Esophagus mucosa (tissue), 1 donor: ENCODE measurements at regions not wholly inside any gene's neighbourhood (a gene's known extent, or its start where the extent isn't known, plus 50 kb on each side); places are given as distances from the start of the nearest gene placed in this dataset.
"Not testable (repeated sequence)": the region's sequence is repeated elsewhere in the genome, so short reads cannot be mapped to it uniquely, and the experiment has no call there.

Source experiments
- ATAC-seq: fragments of 200-7000 bp; cut with Tn5 transposase; one replicate; pipeline ENCODE4 v1.9.1; 2020
- donor health status: DM: yes; HTN: yes; CAD: no.

DNA sequence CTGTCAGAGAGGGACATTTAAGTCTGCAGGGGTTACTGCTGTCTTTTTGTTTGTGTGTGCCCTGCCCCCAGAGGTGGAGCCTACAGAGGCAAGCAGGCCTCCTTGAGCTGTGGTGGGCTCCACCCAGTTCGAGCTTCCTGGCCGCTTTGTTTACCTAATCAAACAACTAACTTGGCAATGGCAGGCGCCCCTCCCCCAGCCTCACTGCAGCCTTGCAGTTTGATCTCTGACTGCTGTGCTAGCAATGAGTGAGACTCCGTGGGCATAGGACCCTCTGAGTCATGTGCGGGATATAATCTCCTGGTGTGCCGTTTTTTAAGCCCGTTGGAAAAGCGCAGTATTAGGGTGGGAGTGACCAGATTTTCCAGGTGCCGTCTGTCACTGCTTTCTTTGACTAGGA is 216.8 kb upstream of the CDKN2B start:
- ATAC-seq, result not testable (repeated sequence)

DNA sequence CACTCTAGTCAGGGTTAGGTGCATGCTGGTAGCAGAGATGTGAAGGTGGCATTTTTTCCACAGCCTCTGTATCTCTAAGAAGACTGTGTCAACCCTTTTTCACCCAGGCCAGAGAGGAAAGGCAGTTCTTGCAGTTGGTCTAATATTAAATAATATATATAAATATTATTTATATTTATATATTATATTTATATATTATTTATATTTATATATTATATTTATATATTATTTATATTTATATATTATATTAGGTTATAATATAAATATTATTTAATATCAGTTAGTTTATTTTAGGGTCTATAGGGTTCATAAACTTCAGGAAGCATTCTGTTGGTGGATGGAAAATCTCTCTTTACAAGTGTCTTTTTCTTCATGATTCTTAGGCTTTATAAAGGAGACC is 218.6 kb upstream of the DMRTA1 start:
- ATAC-seq, result no peak

DNA sequence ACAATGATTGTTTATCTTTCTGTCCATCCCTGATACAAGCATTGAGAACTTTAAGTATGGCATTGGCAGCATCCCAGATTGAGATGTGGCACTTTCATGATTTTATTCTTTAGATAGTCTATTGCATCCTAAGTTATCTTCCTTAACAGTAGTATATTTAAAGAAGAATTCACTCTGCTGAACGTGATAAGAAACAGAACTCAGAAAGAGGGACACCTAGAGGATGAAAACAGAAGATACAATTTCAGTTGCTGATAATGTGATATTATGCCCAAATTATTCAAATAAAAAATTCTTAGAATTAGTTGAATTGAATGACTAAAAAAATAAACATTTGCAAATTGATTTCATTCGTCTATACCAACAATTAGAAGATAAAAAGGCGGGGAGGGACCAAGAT is 218.1 kb upstream of the DMRTA1 start:
- ATAC-seq, result no peak

DNA sequence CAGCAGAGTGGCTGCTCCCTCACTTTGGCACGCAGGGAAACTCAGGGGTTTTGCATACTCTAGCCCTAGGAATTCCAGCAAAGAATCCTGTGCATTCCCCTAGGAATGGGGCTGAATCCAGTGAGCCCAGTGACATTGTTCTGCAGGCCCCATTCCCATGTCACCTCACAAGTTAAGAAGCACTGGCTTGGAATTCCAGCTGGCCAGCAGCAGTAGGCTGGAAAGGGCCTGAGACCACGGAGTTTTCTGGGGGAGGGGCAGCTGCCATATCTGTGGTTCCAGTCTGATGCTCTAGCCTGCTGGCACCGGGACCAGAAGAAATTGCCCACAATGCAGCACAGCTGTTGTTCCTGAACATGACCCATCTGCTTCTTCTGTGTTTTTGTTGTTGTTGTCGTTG is 217.6 kb upstream of the DMRTA1 start:
- no peak for ATAC-seq

DNA sequence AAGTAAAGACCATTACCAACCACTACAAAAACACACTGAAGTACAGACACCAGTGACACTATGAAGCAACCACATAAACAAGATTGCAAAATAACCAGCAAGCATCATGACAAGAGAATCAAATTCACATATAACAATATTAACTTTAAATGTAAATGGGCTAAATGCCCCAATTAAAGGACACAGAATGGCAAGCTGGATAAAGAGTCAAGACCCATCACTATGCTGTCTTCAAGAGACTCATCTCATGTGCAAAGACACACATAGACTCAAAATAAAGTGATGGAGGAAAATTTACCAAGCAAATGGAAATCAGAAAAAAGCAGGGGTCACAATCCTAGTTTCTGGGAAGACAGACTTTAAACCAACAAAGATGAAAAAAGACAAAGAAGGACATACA is 215.3 kb upstream of the DMRTA1 start:
- ATAC-seq, result not testable (repeated sequence)

DNA sequence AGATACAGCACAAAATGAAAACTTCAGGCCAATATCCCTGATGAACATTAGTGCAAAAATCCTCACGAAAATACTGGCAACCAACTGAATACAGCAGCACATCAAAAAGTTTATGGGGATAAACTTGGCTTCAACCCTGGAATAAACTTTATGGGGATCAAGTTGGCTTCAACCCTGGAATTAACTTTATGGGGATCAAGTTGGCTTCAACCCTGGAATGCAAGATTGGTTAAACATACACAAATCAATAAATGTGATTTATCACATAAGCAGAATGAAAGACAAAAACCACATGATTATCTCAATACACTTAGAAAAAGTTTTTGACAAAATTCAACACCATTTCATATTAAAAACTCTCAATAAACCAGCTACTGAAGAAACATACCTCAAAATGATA is 213.7 kb upstream of the DMRTA1 start:
- no peak for ATAC-seq

DNA sequence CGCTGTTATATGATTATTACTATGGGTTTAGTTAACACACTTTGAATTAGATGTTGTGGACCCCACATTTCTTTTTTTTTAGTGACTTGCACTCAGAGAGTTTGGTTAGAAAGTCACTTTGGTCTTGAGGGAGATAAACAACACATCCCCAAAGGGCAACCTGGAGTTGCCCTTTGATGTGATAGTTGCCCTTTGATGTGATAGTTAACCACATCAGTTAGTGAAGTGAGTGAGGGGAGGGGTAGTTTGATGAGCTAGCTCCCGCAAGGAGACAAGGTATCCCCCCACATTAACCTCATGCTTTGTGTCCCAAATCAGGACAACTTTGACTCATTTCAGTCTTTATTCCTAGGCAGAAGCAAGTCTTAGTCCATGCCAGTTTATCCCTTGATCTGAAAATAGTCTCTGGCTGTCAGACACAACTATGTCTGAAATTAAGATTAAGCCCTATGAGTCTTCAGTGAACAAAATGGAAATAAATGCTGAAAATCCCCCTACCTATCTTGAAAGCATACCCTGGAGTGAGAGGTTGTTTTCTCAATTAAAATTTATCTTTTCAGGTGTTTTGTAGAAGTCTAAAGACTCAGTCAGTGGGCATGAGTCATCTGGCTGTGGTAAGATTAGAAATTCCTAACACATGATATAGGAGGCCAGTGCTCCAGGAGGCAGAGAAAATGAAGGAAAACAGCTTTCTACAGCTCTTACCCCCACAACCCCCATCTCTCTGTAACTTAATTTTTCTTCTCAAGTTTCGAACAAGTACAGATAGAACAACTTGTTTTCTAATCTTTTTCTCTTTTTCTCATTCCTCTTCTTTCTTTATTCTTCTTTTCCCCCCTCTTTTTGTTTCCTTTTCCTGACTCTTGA is 208.9 kb upstream of the DMRTA1 start:
- no peak for ATAC-seq

DNA sequence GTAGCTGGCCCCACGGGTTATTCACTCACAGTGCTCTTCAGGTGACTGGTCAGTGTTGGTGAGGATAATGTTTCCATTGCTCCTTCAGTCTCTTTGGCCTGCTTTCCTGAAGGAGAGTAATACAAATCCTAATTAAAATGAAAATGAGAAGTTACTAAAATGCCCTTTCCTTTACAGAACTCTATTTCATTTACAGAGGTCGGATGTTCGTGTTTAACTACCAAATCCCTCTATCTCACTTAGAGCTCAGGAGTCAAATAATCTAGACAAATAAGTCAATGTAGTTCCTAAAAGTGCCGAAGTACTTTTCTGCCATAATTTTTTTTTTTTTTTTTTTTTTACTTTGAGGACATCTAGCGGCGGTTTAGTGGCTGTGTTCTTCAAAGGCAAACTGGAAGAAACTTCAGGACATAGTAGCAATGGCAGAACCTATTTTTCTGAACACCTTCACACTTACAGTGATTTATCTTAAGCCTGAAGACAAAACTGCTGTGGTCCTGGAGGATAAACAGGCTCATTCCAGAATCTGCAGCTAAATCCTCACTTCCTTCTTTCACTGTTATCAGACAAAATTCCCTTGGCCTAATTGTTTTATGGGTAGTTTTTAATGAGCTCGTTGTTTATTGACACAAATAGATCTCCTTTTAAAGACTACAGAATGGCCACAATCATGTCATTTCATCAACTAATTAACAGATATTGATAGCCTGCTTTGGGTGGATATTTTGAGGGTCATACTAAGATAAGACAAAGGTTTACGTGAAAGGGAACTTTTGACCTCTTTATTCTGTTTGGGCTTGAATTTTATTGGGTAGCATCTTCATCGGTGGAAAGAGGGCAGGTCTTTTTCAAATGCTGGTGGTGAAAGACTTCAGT is 207.6 kb upstream of the DMRTA1 start:
- peak; percentile 35 for ATAC-seq

DNA sequence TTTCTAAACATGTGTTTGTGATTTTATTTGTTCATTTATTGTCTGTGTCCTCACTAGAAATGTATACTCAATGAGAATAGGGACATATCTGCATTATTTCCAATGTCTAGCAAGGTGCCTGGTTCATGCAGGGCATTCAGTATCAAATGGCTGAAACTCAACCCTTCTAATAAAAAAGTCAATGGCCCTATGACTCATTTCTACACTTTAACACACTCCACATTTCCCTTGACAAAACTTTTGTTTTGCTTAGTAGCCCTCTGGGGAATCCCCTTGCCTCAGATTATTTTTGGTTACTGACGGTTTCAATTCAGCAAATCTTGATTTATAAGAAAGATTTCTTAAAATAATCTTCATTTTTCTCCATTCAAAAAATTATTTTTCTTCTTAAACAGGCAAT is 206.0 kb upstream of the DMRTA1 start:
- ATAC-seq, result peak; percentile 53

DNA sequence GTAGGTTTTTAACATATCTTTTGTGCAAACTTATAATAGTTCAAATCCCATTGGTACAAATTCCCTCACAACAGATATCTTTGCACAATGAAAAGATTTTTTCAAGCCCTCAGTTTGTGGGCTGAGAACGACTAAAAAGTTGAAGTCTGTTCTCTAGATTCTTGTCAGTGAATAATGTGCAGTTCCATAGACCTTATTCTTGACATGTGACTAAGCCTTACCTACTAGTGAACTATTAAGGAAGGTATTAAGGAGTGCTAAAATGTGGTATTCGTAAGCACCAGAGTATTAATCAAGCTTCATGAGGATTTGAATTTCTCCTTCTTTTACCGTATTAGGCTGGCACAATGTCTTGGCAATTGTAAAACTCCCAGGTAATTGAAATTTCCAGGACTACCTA is 205.6 kb upstream of the DMRTA1 start:
- peak; percentile 86 for ATAC-seq

DNA sequence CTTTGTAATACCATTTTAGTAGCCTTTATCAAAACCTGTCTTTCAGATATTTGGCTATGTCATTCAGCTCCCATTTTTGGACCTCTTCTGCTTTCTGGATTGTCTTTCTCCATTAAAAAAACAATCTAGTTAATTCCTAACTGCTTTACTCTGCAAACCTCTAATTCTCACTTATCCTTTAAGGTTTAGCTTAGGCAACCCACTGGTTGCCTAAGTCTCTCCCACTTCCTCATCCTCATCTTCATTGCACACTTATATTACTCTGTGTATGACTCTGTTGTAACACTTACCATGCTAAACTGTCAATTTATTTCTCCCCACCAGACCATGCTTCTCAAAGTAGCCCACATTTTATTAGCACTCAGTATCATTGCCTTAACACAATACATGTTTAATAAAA is 205.0 kb upstream of the DMRTA1 start:
- no peak for ATAC-seq

DNA sequence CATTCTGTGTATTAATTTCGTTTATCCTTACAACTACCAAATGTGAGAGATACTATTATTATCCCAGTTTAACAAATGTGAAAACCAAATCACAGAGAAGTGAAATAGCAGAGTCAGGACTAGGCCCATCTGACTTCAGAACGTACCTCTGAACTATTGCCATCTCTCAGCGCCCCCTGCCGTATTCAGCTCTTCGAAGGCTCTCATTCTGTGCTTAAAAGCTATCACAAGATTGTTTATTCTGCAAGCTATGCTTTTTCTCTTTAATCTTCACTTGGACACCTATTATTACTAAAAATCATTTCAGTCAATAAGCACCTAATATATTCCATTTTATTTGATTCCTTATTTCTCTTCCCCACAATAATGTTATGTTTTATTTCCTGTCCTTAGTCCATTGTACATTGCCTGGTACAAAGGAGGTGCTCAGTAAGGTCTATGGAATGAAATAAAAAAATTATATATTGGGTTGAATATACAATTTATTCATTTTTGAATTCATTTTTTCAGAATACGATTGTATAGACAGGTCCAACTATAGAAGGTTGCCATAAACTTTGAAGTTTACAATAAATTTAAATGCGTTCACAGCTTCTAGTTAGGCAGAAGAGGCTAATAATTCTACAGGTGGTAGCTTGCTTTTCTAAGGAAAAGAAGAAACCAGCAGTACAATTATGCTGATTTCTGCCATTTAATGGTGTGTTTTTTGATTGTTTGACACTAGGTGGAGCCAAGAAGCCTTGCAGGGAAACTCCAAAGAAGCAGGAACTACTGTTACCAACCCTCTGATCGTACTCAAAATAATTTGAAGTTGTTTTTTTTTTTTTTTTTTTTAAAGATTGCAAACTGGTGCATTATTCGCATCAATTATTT is 202.2 kb upstream of the DMRTA1 start:
- ATAC-seq, result peak; percentile 62

DNA sequence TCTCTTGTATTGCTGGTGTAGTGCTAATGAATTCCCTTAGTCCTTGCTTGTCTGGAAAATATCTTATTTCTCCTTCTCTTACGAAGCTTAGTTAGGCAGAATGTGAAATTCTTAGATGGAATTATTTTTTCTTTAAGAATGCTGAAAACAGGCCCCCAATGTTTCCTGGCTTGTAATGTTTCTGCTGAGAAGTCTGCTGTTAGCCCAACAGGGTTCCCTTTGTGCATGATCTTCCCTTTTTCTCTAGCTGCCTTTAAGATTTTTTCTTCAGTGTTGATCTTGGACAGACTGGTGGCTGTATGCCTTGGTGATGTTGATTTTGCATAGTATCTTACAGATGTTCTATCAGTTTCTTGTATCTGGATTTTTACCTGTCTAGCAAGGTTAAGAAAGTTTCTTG is 191.3 kb upstream of the DMRTA1 start:
- no peak for ATAC-seq

DNA sequence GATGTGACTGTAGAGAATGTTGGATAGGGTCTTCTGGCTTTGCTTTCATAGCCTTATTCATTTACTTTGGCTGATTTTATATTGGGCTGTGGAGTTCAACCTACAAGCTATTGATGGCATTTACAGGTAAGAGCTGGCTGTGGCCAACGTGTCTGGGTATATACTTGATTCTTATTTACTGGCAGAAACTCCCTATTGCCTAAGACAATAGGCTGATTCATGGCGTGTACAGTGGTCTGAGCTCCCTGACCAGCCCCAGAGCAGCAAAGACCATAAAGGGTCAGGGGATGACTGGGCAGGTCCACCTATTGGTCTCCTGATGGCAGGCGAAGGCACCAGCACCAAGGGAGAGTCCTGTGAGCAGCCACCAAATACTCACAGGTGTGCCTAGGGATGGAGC is 190.2 kb upstream of the DMRTA1 start:
- peak; percentile 5 for ATAC-seq

DNA sequence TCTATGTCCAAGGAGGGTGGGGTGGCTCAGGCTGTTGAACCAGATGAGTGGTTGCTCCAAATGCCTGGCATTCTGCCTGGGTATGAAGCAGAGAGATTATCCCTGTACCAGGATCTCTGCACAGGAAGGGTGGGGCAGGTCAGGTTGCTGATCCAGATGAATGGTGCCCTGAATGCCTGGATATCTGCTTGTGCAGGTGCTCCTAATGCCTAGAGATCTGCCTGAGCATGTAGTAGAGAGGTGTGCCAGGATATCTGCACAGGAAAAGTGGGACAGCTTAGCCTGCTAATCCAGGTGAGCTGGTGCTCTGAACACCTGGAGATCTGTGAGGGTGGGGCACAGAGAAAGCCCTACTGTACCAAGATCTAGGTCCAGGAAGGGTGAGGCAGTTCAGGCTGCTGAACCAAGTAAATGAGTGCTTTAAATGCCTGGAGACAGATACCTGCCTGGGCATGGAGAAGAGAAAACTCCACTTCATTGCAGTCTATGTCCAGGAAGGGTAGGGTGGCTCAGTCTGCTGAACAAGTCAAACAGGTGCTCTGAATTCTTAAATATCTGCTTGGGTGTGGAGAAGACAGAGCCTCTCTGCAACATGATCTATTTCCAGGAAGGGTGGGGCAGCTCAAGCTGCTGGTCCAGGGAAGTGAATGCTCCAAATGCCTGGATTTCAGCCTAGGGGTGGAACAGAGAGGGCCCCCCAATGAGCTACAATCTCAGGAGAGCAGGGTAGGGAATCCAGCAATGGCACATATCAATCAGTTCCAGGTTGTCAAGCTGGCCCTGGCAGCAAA is 189.4 kb upstream of the DMRTA1 start:
- peak; percentile 94 for ATAC-seq

DNA sequence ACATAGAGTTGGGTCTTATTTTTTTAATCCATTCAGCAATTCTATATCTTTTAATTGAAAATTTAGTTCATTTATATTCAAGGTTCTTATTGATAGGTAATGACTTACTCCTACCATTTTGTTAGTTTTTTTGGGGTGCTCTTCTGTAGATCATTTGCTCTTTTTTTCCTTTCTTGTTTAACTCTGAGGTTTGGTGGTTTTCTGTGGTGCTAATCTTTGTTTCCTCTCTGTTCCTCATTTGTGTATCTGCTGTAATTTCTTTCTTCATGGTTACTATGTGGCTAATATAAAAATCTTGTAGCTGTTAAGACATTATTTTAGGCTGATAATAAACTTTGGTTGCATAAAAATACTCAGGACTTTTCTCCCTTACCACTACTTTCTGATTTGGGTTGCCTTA is 181.6 kb upstream of the DMRTA1 start:
- ATAC-seq, result no peak

DNA sequence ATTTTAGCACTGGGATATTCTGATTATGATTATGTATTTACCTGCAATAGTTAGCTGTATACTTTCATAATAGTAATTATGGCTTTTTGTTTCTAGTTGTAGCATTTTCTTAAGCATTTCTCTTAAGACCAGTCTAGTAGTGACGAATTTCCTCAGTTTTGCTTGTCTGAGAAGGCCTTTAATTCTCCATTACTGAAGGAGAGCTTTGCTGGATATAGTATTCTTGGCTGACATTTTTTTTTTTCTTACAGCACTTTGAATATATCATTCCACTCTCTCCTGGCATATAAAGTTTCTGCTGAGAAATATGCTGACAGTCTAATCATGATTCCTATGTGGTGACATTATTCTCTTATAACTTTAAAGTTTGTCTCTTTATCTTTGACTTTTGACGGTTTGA is 181.1 kb upstream of the DMRTA1 start:
- no peak for ATAC-seq

DNA sequence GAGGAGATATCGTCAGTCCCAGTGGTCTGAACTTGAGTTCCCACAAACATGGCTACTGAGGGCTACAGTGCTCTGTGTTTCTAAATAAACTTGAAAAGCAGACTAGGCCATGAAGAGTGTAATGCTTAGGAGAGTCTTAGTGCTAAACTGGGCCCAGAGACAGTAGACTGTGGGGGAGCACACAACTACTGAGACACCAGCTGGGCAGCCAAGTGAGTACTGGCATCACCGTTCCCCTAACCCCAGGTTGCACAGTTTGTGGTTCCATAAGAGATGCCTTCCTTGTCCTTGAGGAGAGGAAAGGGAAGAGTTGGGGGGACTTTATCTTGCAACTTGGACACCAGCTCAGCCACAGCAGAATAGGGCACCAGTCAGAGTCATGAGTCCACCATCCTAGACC is 172.1 kb upstream of the DMRTA1 start:
- ATAC-seq, result no peak

DNA sequence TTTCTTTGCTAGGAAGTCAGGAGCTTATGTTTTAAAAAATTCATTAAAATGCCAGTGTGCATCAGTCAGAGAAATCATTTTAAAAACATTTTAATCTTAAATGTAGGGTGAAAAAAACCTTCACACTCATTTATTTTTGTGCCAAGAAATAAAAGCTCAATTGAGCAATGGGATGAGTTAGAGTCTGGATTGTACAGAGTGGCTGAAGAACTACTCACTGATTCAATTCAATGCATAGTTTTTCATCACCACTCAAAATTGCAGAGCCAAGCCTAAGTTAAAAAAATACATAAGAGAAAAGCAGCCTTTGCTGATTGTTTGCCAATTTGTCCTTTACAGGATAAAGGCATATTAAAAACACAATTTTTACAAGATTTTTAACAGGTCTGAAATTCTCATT is 168.2 kb upstream of the DMRTA1 start:
- no peak for ATAC-seq

DNA sequence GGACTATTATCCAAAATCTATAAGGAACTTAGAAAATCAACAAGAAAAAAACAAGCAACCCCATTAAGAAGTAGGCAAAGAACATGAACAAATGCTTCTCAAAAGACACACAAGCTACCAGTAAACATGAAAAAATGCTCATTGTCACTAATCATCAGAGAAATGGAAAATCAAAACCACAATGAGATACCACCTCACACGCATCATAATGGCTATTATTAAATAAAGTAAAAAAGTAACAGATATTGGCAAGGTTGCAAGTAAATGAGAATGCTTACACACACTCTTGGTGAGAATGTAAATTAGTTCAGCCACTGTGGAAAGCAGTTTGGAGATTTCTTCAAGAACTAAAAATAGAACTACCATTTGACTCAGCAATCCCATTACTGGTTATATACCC is 167.0 kb upstream of the DMRTA1 start:
- ATAC-seq, result no peak

DNA sequence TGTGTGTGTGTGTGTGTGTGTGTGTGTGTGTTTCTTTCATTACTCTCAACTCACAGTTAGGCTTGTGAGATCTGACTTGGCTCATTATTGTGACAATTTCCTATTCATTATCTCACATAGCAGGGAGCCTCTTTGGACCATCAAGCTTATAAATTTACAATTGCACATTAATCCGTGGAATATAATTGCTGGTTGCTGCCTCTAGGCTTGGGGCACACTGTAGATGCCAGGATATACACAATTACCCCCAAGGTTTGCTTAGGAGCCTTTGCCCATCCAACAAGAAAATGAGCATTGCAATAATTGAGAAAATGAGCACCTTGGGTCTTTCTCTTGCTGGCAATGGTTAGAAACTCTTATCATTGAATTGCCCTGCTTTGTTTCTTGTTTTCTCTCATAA is 161.6 kb upstream of the DMRTA1 start:
- no peak for ATAC-seq

DNA sequence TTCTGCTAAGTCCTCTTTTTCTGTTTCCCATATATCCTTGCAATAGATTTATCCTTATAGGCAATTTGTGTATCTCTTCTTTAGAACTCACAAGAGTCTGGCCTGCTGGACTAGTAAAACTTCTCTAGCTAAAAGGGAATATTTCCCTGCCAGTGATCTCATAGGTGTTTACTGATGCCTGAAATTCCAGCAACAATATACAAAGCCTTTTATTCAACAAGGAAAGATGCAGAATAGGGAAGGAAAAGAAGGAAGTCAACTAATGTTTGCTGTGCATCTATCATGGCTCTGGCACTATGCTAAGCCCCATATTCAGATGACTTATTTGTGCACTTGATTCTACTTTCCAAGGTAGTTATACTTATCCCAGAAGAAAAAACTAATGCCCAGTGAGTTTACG is 160.0 kb upstream of the DMRTA1 start:
- no peak for ATAC-seq
